Heart right ventricle (tissue), 16 donors: ENCODE measurements at regions not wholly inside any gene's neighbourhood (a gene's known extent, or its start where the extent isn't known, plus 50 kb on each side); places are given as distances from the start of the nearest gene placed in this dataset.

Source experiments
- ATAC-seq, 8 donors: fragments of 200-7000 bp; cut with Tn5 transposase; one replicate each; pipeline ENCODE4 v1.9.1; 2020; ENCODE audit warnings: mild to moderate bottlenecking in 8 of 8, moderate library complexity in 8 of 8, moderate number of reproducible peaks in 1 of 8
- DNase-seq, 2 donors: peaks; one replicate each; pipeline ENCODE4 v3.0.0-alpha.2; 2020
- H3K27ac ChIP-seq, 10 donors: fragments of 200-600 bp; sonication (generic) in 2 of 10; one replicate each; pipeline versions ENCODE4 v1.5.0 to v1.8.0; 2020 to 2022; ENCODE audit warnings: mild to moderate bottlenecking in 3 of 10
- H3K27me3 ChIP-seq, 7 donors: fragments of 200-600 bp; one replicate each; pipeline ENCODE4 v1.8.0; 2021 to 2022; ENCODE audit warnings: mild to moderate bottlenecking in 2 of 7
- H3K36me3 ChIP-seq, 9 donors: fragments of 200-600 bp; sonication (generic) in 1 of 9; one replicate each; pipeline versions ENCODE4 v1.5.0 to v1.8.0; 2020 to 2022; ENCODE audit warnings: mild to moderate bottlenecking in 2 of 9
- H3K4me1 ChIP-seq, 9 donors: fragments of 200-600 bp; sonication (generic) in 1 of 9; one replicate each; pipeline versions ENCODE4 v1.5.0 to v1.8.0; 2020 to 2022; ENCODE audit warnings: mild to moderate bottlenecking in 4 of 9
- H3K4me3 ChIP-seq, 10 donors: fragments of 200-600 bp; sonication (generic) in 2 of 10; one replicate each; pipeline versions ENCODE4 v1.5.0 to v1.8.0; 2020 to 2022; ENCODE audit warnings: mild to moderate bottlenecking in 7 of 10, moderate library complexity in 2 of 10
- H3K9me3 ChIP-seq, 11 donors: fragments of 200-600 bp in 10 of 11; sonication (generic) in 2 of 11; one replicate each; pipeline versions ENCODE4 v1.5.0 to v1.8.0; 2013 to 2022; ENCODE audit warnings: mild to moderate bottlenecking in 2 of 11, control low read depth in 1 of 11, moderate library complexity in 1 of 11
- CTCF ChIP-seq, 9 donors: fragments of 200-600 bp; sonication (generic) in 2 of 9; IDR thresholded peaks; one replicate each; pipeline versions ENCODE4 v1.5.0 to v1.8.0; 2021 to 2022; ENCODE audit warnings: antibody characterized with exemption in 9 of 9, mild to moderate bottlenecking in 5 of 9, moderate library complexity in 1 of 9
- WGBS, 2 donors: extraction: QIAGEN DNeasy Blood & Tissue Kit; methylation state at CpG; one replicate each; pipeline ENCODE4 v1.1.7; 2013; ENCODE audit warnings: inconsistent platforms in 1 of 2; 5-methylcytosine and 5-hydroxymethylcytosine counted together
- intact Hi-C, 10 donors: fragments of 100-400 bp; cut with DNase I; formaldehyde crosslinking; loops; one replicate each; pipeline versions ENCODE4 v1.11.1 to v1.14.2; 2022
- donor health status: Arrhythmogenic right ventricular cardiomyopathy.
- donor health status: ischemic (EF 13 %, LVEDD 7.1; RV severe dilation, severe dysfunction).
- donor health status: healthy with polysubstance abuse.
- donor health status: DM: no; HTN: yes; CAD: no.
- donor health status: DM: no; HTN: no; CAD: no.
- donor health status: ischemic (EF 25% LVEDD 6.9; RV normal size, moderate dysfunction).
- donor health status: ischemic (EF 25% LVEDD 5.7; RV mildly dilated, moderate dysfunction).
- donor health status: healthy.
- donor health status: DM: yes; HTN: yes; CAD: no.
- donor health status: Ischemic cardiomyopathy.
- donor health status: ischemic (EF 35%, LVEDD 5.7; RV mildly dilated, moderate dysfunction).
- donor health status: nonischemic (EF 11% LVEDD 7.7; RV severe dilation, severe dysfunction).
- donor health status: DM: yes; HTN: yes; CAD: no.
- donor health status: PGD.
- donor health status: ischemic (EF 29% LVEDD 5.4; RV normal size, mild dysfunction).
- donor health status: nonischemic (EF 23%, LVEDD 6.1; RV moderate dilation, normal function).

- H3K27me3 ChIP-seq = no peaks in the 10 kb centered on the region
- H3K27ac ChIP-seq = no peak overlapping the region
- H3K4me1 ChIP-seq = peaks cover 0 to 6% (median 0%) of the 10 kb centered on the region in 9 donors
- no peak overlapping the region for H3K4me3 ChIP-seq
- TF ChIP-seq CTCF (IDR thresholded peaks at IDR 0.05) = no peak
- WGBS, 2 donors = 54 to 63% methylated on average over 5 of the region's 5 CpGs
- H3K9me3 ChIP-seq = no peaks in the 10 kb centered on the region
- DNase-seq (no peak), ATAC-seq (no peak)
- intact Hi-C loops = no loop called here
- no peaks in the 10 kb centered on the region for H3K36me3 ChIP-seq
These were observed 502.8 kb downstream of the KLF12 start for GRCh38 chr13:73631411-73631810.

DNA sequence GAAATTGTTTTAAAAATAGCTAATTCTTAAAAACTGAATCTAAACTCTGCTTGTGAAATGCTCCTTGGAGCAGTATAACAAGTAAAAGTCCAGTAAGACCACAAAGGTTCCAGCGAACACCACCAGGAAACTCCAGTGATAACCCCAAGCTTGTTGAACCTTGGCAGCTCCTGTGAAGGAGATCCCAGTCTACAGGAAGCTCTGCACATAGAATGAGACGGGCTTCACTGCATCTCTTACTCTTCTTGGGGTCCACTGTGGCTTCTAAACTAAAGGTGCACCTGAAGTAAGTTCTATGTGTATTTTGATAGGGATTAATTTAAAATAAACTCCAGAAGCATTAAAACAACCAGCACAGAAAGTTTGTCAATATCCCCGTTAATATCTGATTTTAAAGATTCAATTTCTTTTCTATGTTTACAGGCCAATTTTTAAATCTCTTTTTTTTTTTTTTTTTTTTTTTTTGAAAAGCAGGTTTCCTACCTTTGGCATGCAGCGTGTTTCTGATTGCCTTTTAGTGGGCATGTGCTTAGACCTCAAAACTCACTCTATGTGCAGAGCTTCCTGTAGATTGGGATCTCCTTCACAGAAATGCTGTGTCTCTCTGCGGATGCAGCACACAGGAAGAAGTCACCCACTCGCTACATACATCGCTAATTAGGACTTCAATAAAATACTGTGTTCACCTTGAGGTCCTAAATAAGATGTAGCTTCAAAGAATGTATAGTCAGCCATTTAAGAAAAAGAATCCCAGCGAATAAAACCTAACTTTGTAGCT is 508.5 kb downstream of the KLF12 start:
- H3K36me3 ChIP-seq = no peaks in the 10 kb centered on the region
- TF ChIP-seq CTCF (IDR thresholded peaks at IDR 0.05) = no peak
- ATAC-seq (no peak), DNase-seq (no peak)
- H3K27me3 ChIP-seq = no peaks in the 10 kb centered on the region
- H3K4me1 ChIP-seq = peaks cover 0 to 7% (median 0%) of the 10 kb centered on the region in 9 donors
- H3K9me3 ChIP-seq = no peaks in the 10 kb centered on the region
- no peak overlapping the region for H3K27ac ChIP-seq
- WGBS, 2 donors = 79 to 82% methylated on average over 8 of the region's 8 CpGs
- no peak overlapping the region for H3K4me3 ChIP-seq
- intact Hi-C loops = no loop called here

- Histone ChIP-seq H3K27me3 (no peaks in the 10 kb centered on the region), H3K36me3 (no peaks in the 10 kb centered on the region), H3K4me3 (no peak overlapping the region), H3K9me3 (no peaks in the 10 kb centered on the region), H3K4me1 (peaks cover 0 to 7% (median 0%) of the 10 kb centered on the region in 9 donors), H3K27ac (no peak overlapping the region)
- TF ChIP-seq CTCF (IDR thresholded peaks at IDR 0.05) = no peak
- intact Hi-C loops = no loop called here
- DNase-seq (no peak), ATAC-seq (no peak)
- WGBS, 2 donors = 65 to 67% methylated on average over 3 of the region's 3 CpGs
These were observed 510.9 kb downstream of the KLF12 start for GRCh38 chr13:73623281-73623680.

DNA sequence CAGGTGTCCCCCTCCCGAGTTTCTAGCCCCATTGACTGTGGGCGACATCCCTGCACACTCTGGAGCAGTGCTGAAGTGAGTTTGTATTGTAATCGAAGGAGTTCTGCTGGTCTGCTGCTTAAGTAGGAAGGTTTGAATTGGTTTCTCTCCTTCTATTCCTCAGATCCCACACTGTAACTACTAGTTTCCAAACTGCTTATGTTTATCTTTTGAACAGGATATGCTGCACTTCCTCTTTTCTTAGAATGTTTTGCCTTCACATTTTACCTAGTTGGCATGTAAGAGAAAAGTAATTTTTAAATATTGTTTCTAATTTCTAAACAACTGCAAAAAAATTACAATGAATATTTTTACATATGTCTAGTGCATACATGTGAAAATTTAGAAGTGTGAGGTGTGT is 511.8 kb downstream of the KLF12 start:
- ATAC-seq (no peak), DNase-seq (no peak)
- Histone ChIP-seq H3K36me3 (no peaks in the 10 kb centered on the region), H3K9me3 (no peaks in the 10 kb centered on the region), H3K27me3 (no peaks in the 10 kb centered on the region), H3K4me3 (no peak overlapping the region), H3K27ac (no peak overlapping the region), H3K4me1 (peaks cover 0 to 7% (median 0%) of the 10 kb centered on the region in 9 donors)
- TF ChIP-seq CTCF (IDR thresholded peaks at IDR 0.05) = no peak
- intact Hi-C loops = no loop called here
- WGBS, 2 donors = 45 to 57% methylated on average over 3 of the region's 3 CpGs
